ENCODE measurements at regions not wholly inside any gene's neighbourhood (a gene's known extent, or its start where the extent isn't known, plus 50 kb on each side); places are given as distances from the start of the nearest gene placed in this dataset.
"Not testable (repeated sequence)": the region's sequence is repeated elsewhere in the genome, so short reads cannot be mapped to it uniquely, and the experiment has no call there.

GRCh38 chr11:29163231-29163630 lies 853.6 kb downstream of the KCNA4 start:
- DNase-seq (ENCODE audit: low spot score) = no peak

GRCh38 chr11:29162491-29162890 lies 854.3 kb downstream of the KCNA4 start:
- no peak for DNase-seq (ENCODE audit: low spot score)

DNA sequence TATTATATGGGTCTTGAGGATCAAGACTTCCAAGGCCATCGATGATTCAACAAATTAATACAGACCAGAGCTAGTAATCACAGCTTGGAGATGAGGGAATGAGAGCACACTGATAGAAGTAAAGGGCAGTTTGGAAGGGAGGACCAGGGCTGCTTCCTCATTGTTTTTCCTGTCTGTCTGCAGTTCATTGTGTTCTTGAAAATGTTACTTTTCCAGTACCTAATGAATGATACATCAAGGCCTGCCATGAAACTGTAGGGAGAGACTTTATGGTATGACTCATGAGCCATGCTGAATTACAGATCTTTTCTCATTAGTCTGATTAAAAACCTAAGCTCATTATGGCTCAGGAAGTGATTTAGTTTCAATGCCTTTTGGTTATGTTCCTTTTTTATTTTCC lies 855.6 kb downstream of the KCNA4 start:
- DNase-seq (ENCODE audit: low spot score) = no peak

- peak; percentile 25 for DNase-seq (ENCODE audit: low spot score)
Measured at GRCh38 chr11:29159552-29160465, 857.0 kb downstream of the KCNA4 start.

GRCh38 chr11:29153078-29153477 lies 863.8 kb downstream of the KCNA4 start:
- DNase-seq (ENCODE audit: low spot score) = no peak

- not testable (repeated sequence) for DNase-seq (ENCODE audit: low spot score)
Measured at GRCh38 chr11:29142573-29142972, 874.3 kb downstream of the KCNA4 start.

DNA sequence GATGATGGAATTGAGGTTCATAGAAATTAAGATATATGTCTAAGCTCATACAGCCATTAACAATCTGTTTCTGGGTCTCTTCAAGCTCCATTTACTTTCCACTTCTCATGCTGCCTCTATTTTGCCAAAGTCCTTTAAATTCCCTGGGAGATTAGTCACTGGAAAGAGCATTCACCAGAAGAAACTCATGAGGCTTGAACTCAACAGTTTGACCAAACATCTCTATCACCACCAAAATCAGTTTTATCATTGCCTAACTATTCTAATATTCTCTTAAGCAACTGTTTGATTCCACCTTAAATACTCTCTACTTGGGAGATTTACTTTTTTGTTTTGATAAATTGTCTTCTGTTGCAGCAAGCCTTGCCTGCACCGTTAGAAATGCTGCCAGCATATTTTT lies 881.3 kb downstream of the KCNA4 start:
- no peak for DNase-seq (ENCODE audit: low spot score)

DNA sequence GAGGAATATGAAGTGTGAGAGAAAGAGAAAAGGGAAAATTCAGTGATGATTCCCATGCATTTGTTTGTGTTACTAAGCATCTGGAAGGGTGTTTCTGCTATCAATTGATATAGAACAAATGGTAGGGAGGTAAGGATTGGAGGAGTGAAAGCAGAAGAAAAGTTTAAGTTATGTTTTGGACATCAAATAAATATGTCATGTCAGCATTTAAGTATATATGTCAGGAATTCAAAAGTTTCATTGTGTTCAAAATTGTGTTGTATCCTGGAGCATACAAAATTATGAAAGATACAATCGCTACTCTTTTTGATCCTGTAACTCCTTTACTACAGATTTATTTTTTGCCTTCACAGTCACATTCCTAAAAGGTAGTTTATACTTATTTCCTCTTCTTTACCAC lies 885.8 kb downstream of the KCNA4 start:
- no peak for DNase-seq (ENCODE audit: low spot score)

- DNase-seq (ENCODE audit: low spot score) = no peak
Measured at GRCh38 chr11:29129844-29130243, 887.0 kb downstream of the KCNA4 start.

DNA sequence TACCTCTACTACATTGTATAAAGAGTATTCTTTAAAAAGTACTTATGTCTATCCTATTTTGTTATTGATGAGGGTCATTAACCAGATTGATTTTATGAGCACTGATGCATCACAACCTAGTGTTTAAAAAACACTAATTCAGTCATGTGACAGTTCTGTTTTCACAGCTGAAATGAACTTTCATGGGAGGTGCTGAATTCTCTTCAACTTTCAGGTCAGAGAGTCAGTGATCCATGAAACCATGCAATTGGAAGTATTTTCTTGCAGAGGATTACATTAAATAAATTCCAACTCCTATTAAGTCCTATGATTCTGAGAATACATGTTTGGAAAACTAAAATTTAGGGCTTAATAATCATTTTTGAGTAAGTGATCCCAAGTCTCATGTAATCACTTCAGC lies 889.4 kb downstream of the KCNA4 start:
- no peak for DNase-seq (ENCODE audit: low spot score)

DNA sequence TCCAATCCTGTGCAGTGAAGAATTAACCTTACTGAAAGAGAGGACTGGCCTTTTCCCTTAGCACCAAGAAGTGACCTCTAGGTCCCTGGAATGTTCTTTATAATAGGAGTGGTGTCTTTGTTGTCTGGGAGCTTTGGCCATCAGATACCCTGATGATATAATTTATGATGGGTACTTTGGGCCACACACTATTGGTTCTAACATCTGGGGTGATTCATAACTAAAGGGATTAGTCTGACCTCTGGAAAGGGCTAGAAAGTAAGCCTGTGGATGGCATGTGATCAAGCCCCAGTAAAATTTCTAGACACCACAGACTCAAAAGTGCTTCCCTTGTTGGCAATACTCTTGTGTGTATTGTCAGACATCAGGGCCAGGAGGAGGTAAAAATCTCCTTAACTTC lies 891.2 kb downstream of the KCNA4 start:
- DNase-seq (ENCODE audit: low spot score) = no peak

GRCh38 chr11:29124470-29124869 lies 892.4 kb downstream of the KCNA4 start:
- DNase-seq (ENCODE audit: low spot score) = no peak

DNA sequence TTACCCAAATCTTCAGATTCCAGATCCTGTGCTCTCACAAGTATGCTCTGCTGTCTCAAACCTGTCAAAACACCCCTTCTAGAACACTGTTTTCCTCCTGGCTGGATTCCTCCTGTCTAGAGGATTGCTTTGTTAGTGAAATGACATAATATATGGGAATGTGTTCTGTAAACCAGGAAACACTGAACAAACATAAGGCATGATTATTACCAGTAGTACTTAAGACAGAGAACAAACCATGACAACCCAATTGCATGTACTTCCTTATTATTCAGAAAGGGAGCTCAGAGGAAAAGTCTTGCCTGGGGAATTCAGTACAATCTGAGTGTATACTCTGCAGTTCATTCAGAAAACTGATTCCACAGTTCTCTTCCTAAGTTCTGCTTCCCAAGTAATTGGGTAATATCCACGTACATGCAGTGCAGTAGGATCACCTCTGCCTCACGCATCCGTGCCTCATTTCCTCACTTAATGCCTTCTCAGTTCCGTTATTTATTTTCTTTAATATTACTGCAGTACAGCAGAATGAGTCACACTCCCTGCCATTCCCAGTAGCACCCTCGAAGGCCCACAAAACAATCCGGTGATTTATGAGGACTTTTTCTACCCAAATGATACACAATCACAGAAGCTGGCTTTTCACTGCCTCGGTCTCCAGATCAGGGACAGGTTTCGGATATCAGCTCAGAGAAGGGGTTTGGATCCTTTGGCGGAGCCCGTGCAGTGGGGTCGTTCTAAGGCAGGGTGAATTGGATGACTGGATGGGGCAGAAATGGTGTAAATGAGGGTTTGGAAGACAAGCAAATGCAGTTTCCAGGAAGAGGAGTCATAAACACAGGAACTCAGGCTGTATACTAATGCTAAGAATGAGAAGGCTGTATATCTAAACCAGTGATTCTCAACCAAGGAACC lies 896.9 kb downstream of the KCNA4 start:
- DNase-seq (ENCODE audit: low spot score) = no peak

GRCh38 chr11:29119116-29119515 lies 897.7 kb downstream of the KCNA4 start:
- no peak for DNase-seq (ENCODE audit: low spot score)

DNA sequence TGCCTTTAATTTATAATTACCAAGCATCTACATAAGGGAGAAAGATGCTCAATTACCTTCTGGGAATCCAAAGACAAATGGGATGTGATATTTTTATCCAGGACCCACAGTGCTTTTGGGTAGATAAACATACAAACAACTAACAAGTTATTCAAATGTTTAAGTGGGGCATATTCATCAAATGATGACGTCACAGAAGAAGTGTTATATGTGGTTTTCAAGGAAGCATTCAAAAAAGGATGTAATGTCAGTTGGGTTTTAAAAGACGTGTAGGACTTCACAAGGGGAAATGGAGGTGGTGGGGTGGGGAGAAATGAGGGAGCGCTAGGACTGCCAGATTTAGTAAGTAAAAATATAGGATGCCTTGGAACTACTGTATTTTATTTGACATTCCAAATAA lies 915.9 kb downstream of the KCNA4 start:
- no peak for DNase-seq (ENCODE audit: low spot score)

DNA sequence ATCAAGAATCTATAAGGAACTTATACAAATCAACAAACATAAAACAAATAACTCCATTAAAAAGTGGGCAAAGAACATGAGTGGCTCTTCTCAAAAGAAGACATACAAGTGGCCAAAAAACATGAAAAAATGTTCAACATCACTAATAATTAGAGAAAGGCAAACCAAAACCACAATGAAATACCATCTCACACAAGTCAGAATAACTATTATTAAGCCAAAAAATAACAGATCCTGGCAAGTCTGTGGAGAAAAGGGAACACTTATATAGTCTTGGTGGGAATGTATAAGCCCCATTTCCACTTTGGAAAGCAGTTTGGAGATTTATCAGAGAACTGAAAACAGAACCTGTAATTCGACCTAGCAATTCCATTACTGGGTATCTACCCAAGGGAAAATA lies 921.0 kb downstream of the KCNA4 start:
- no peak for DNase-seq (ENCODE audit: low spot score)

- DNase-seq (ENCODE audit: low spot score) = no peak
Measured at GRCh38 chr11:29093416-29094120, 923.3 kb downstream of the KCNA4 start.

DNA sequence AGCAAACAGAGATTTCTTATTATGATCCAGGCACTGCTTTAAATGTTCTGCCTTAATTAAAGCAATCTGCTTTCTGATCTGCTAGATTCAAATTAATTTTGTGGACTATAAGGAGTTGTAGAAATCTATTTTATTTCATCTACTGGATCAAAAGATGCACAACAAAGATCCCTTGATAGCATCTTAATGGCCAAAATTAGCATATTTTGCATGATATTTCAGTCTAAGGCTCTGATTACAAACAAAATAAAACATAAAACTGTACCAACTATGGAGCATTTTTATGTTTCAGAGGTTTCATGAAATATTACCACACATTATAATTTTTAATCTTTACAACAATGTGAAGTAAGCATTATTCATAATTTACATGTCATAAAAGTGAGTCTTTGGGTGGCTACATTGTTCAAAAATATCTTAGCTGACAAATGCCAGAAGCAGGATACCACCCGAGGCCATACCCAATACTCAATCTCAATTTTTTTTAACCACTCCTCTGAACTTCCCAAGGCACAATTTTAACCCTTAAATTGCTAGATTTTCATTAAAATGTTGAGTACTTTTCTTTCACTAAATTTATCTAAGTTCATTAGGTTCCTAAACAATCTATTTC lies 929.5 kb downstream of the KCNA4 start:
- no peak for DNase-seq (ENCODE audit: low spot score)

DNA sequence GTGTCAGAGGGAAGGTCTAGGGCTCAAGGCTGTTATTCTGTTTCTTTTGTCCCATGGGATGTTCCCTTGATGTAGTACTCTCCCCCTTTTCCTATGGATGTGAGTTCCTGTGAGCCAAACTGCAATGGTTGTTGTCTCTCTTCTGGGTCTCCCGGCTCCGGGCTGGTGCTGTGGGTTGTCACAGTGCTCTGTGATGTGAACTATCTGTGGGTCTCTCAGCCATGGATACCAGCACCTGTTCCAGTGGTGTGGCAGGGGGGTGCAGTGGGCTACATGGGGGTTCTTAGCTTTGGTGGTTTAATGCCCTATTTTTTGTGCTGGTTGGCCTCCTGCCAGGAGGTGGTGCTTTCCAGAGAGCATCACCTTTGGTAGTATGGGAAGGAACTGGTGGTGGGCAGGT lies 941.1 kb downstream of the KCNA4 start:
- no peak for DNase-seq (ENCODE audit: low spot score)

GRCh38 chr11:29063630-29064361 lies 953.0 kb downstream of the KCNA4 start:
- DNase-seq (ENCODE audit: low spot score) = no peak

- no peak for DNase-seq (ENCODE audit: low spot score)
Measured at GRCh38 chr11:29061452-29061851, 953.3 kb downstream of the METTL15 start.
